Gastroesophageal sphincter (tissue), 3 donors: ENCODE measurements at regions not wholly inside any gene's neighbourhood (a gene's known extent, or its start where the extent isn't known, plus 50 kb on each side); places are given as distances from the start of the nearest gene placed in this dataset.
A peak's percentile ranks its signal among the peaks of the same experiment; 100 is the strongest.

ENCODE experiments used
- CTCF ChIP-seq, 4 experiments: fragments of 200-600 bp in 2 of 4; fragments of 450-650 bp in 2 of 4; sonication (generic) in 1 of 4; IDR thresholded peaks; one replicate each; pipeline ENCODE4 v1.5.1; 2017 to 2019; ENCODE audit warnings: antibody characterized with exemption in 4 of 4, mild to moderate bottlenecking in 2 of 4, moderate library complexity in 2 of 4
- EP300 ChIP-seq: sonication (generic); formaldehyde crosslinking; IDR thresholded peaks from one replicate; pipeline ENCODE4 v1.6.1; 2017; ENCODE audit warnings: antibody characterized with exemption, mild to moderate bottlenecking
- POLR2A ChIP-seq, 2 donors: fragments of 450-650 bp; IDR thresholded peaks; one replicate each; pipeline ENCODE4 v1.6.1; 2017; ENCODE audit warnings: antibody characterized with exemption in 2 of 2, mild to moderate bottlenecking in 2 of 2, moderate library complexity in 1 of 2
- POLR2AphosphoS5 ChIP-seq: sonication (generic); formaldehyde crosslinking; IDR thresholded peaks from one replicate; pipeline ENCODE4 v1.6.1; 2017; ENCODE audit warnings: antibody characterized with exemption

DNA sequence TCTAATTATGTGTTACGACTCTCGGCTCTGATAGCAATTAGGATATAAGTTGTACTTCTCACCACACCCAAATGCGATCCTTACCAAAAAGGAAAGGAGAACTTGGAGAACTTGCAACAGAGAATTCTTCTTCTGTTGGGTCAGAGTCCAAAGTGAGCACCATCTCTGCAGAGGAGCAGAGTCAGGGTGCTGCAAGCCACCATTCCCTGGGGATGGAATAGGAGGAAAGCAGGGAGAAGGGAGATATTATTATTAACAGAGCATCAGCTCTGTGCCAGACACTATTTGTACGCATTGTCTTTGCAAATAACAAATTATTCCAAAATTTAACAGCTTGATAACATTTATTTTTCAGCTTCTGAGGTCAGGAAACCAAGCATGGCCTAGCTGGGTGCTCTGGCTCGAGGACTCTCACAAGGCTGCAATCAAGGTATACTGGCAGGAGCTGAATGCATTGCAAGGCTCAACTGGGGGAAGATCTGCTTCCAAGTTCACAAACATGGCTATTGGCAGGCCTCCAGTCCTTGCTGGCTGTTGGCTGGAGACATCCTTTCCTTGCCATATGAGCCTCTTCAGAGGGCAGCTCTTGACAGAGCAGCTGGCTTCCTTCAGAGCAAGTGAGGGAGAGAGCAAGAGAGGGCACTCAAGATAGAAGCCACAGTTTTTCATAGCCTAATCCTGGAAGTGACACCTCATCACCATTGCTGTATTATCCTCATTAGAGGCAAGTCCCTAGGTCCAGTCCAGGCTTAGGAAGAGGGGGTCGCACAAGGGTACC is 296.2 kb upstream of the CDH5 start:
- no peak for TF ChIP-seq POLR2A (IDR thresholded peaks at IDR 0.05)
- TF ChIP-seq CTCF (IDR thresholded peaks at IDR 0.05) = no peak
- peak; percentile 86 for TF ChIP-seq POLR2AphosphoS5
- no peak for TF ChIP-seq EP300
